H1 (cell line): ENCODE measurements at regions not wholly inside any gene's neighbourhood (a gene's known extent, or its start where the extent isn't known, plus 50 kb on each side); places are given as distances from the start of the nearest gene placed in this dataset.

Experiments used
- CTCF ChIA-PET: fragments of 300-600 bp; sonication (Branson Sonifier 250); formaldehyde crosslinking; loops from one replicate; lab custom pipeline; 2021; ENCODE audit not compliant: partially characterized antibody; lab: Charles Lee
- POLR2A ChIA-PET: fragments of 300-600 bp; sonication (Branson Sonifier 250); formaldehyde crosslinking; loops from one replicate; lab custom pipeline; 2021; ENCODE audit warnings: inconsistent platforms; ENCODE audit not compliant: partially characterized antibody; lab: Charles Lee
- DNase-seq, 2 experiments: peaks; one replicate each; pipeline versions ENCODE4 v3.0.0 to v3.0.0-alpha.2; 2010 to 2022; ENCODE audit warnings: low spot score in 2 of 2, low read depth in 1 of 2, mixed read lengths in 1 of 2
- FAIRE-seq: peaks from 2 replicates; lab custom pipeline; 2011; peaks lifted over from hg19 to GRCh38; lab: Jason Lieb, UNC
- H2AFZ ChIP-seq: 2 replicates; pipeline ENCODE4 v1.8.1; 2012; ENCODE audit warnings: low read length, inconsistent platforms
- H2AK5ac ChIP-seq: 2 replicates; pipeline ENCODE4 v1.6.1; 2013; ENCODE audit warnings: low read depth, low read length
- H2BK120ac ChIP-seq: replicated peaks from 2 replicates; pipeline ENCODE3; 2013; ENCODE audit warnings: low read depth, low read length, inconsistent platforms
- H2BK12ac ChIP-seq: 2 replicates; pipeline ENCODE4 v1.6.1; 2013; ENCODE audit warnings: low read depth, low read length
- H2BK15ac ChIP-seq: 2 replicates; pipeline ENCODE4 v1.6.1; 2013; ENCODE audit warnings: low read length
- H2BK20ac ChIP-seq: 2 replicates; pipeline ENCODE4 v1.6.1; 2013; ENCODE audit warnings: low read length
- H2BK5ac ChIP-seq: 2 replicates; pipeline ENCODE4 v1.6.1; 2013; ENCODE audit warnings: low read depth, low read length
- H3K14ac ChIP-seq: 2 replicates; pipeline ENCODE4 v1.6.1; 2013; ENCODE audit warnings: inconsistent platforms; ENCODE audit not compliant: insufficient read length
- H3K18ac ChIP-seq: 2 replicates; pipeline ENCODE4 v1.6.1; 2013; ENCODE audit warnings: low read length; ENCODE audit errors: extremely low read depth
- H3K23ac ChIP-seq: 2 replicates; pipeline ENCODE4 v1.6.1; 2013; ENCODE audit warnings: inconsistent platforms; ENCODE audit not compliant: insufficient read length
- H3K23me2 ChIP-seq: 2 replicates; pipeline ENCODE4 v1.6.1; 2013; ENCODE audit warnings: low read depth, low read length
- H3K27ac ChIP-seq: 2 replicates; pipeline ENCODE4 v1.6.1; 2011; ENCODE audit warnings: low read depth, low read length, inconsistent platforms
- H3K27me3 ChIP-seq, 4 experiments: replicated peaks in 1 of 4; 1 replicate in 1 of 4; 2 replicates in 3 of 4; pipeline versions ENCODE4 v1.6.1 to v1.8.1; 2011 to 2013; ENCODE audit warnings: low read length in 3 of 4, mild to moderate bottlenecking in 3 of 4, inconsistent platforms in 2 of 4, mixed read lengths in 2 of 4, moderate library complexity in 1 of 4; ENCODE audit not compliant: control insufficient read depth in 3 of 4, insufficient read depth in 3 of 4; ENCODE audit errors: extremely low read depth in 1 of 4
- H3K36me3 ChIP-seq, 4 experiments: 2 replicates each; pipeline versions ENCODE4 v1.6.1 to v1.8.1; 2011 to 2013; ENCODE audit warnings: mild to moderate bottlenecking in 4 of 4, low read length in 3 of 4, moderate library complexity in 2 of 4, control low read depth in 1 of 4, inconsistent platforms in 1 of 4; ENCODE audit not compliant: insufficient read depth in 4 of 4, control insufficient read depth in 2 of 4
- H3K4ac ChIP-seq: replicated peaks from 2 replicates; pipeline ENCODE3; 2013; ENCODE audit warnings: low read length, low read depth, mixed read lengths, inconsistent platforms; ENCODE audit not compliant: insufficient read length
- H3K4me1 ChIP-seq, 4 experiments: replicated peaks in 1 of 4; 1 replicate in 1 of 4; 2 replicates in 3 of 4; pipeline versions ENCODE4 v1.6.1 to v1.8.1; 2011 to 2013; ENCODE audit warnings: low read length in 3 of 4, inconsistent platforms in 2 of 4, mixed read lengths in 1 of 4; ENCODE audit not compliant: insufficient read depth in 4 of 4, control insufficient read depth in 3 of 4
- H3K4me2 ChIP-seq, 2 experiments: 2 replicates each; pipeline versions ENCODE4 v1.6.1 to v1.8.1; 2011 to 2013; ENCODE audit warnings: low read depth in 2 of 2, low read length in 2 of 2, control low read depth in 1 of 2, inconsistent platforms in 1 of 2, mild to moderate bottlenecking in 1 of 2; ENCODE audit not compliant: insufficient read depth in 1 of 2
- H3K4me3 ChIP-seq, 4 experiments: fragments of 200-600, 300-600 bp in 1 of 4; sonication (generic), shearing (Covaris generic), sonication (Bioruptor Twin) in 1 of 4; 2 replicates each; pipeline versions ENCODE4 v1.5.1 to v1.8.1; 2011 to 2016; ENCODE audit warnings: low read length in 4 of 4, low read depth in 3 of 4, control low read depth in 2 of 4, inconsistent platforms in 2 of 4, mild to moderate bottlenecking in 2 of 4, mixed read lengths in 1 of 4, moderate library complexity in 1 of 4; ENCODE audit not compliant: insufficient read depth in 2 of 4; ENCODE audit errors: extremely low read depth in 1 of 4
- H3K56ac ChIP-seq: replicated peaks from 2 replicates; pipeline ENCODE3; 2013; ENCODE audit warnings: low read depth, mild to moderate bottlenecking, mixed read lengths, low read length, inconsistent platforms; ENCODE audit not compliant: insufficient read length
- H3K79me1 ChIP-seq: 2 replicates; pipeline ENCODE4 v1.6.1; 2013; ENCODE audit warnings: low read depth, low read length, control low read depth
- H3K79me2 ChIP-seq, 2 experiments: 2 replicates each; pipeline versions ENCODE4 v1.6.1 to v1.8.1; 2012 to 2013; ENCODE audit warnings: low read length in 2 of 2, mild to moderate bottlenecking in 2 of 2, inconsistent platforms in 1 of 2; ENCODE audit not compliant: insufficient read depth in 2 of 2, control insufficient read depth in 1 of 2
- H3K9ac ChIP-seq, 4 experiments: replicated peaks in 1 of 4; 1 replicate in 1 of 4; 2 replicates in 3 of 4; pipeline versions ENCODE4 v1.6.1 to v1.8.1; 2011 to 2013; ENCODE audit warnings: low read depth in 3 of 4, low read length in 3 of 4, control low read depth in 2 of 4, mild to moderate bottlenecking in 2 of 4, moderate library complexity in 2 of 4, inconsistent platforms in 1 of 4; ENCODE audit errors: extremely low read depth in 1 of 4
- H3K9me3 ChIP-seq, 2 experiments: 2 replicates each; pipeline versions ENCODE4 v1.6.1 to v1.8.1; 2012 to 2013; ENCODE audit warnings: mild to moderate bottlenecking in 2 of 2, moderate library complexity in 2 of 2, control low read depth in 1 of 2, inconsistent platforms in 1 of 2, low read depth in 1 of 2, low read length in 1 of 2, mixed read lengths in 1 of 2; ENCODE audit not compliant: insufficient read depth in 2 of 2
- H4K20me1 ChIP-seq, 2 experiments: replicated peaks in 1 of 2; 2 replicates each; pipeline versions ENCODE3 to v1.8.1; 2011 to 2013; ENCODE audit warnings: inconsistent platforms in 2 of 2, low read length in 2 of 2, mild to moderate bottlenecking in 1 of 2; ENCODE audit not compliant: insufficient read depth in 2 of 2, control insufficient read depth in 1 of 2
- H4K5ac ChIP-seq: 2 replicates; pipeline ENCODE4 v1.6.1; 2013; ENCODE audit warnings: low read length, low read depth, mixed read lengths, inconsistent platforms; ENCODE audit not compliant: insufficient read length
- H4K8ac ChIP-seq: 2 replicates; pipeline ENCODE4 v1.8.0; 2013; ENCODE audit warnings: mild to moderate bottlenecking, moderate library complexity, low read length, inconsistent platforms; ENCODE audit not compliant: insufficient read depth; ENCODE audit errors: extremely low read depth
- H4K91ac ChIP-seq: replicated peaks from 2 replicates; pipeline ENCODE3; 2013; ENCODE audit warnings: low read length, mixed read lengths, inconsistent platforms; ENCODE audit not compliant: insufficient read length
- BCL11A ChIP-seq, 2 experiments: IDR thresholded peaks; one replicate each; pipeline ENCODE4 v1.6.1; 2011; ENCODE audit warnings: low read depth in 2 of 2, low read length in 2 of 2, mild to moderate bottlenecking in 2 of 2
- BRCA1 ChIP-seq: IDR thresholded peaks from 2 replicates; pipeline ENCODE4 v1.6.1; 2012; ENCODE audit warnings: low read depth, low read length, improper control_type of control experiment
- CBX8 ChIP-seq: fragments of 300-800, 300-1000 bp; sonication (generic); IDR thresholded peaks from 2 replicates; pipeline ENCODE4 v1.7.1; 2016; ENCODE audit warnings: low read depth, low read length, borderline replicate concordance
- CEBPB ChIP-seq: IDR thresholded peaks from 2 replicates; pipeline ENCODE4 v1.6.1; 2012; ENCODE audit warnings: low read depth, low read length
- CHD1 ChIP-seq: IDR thresholded peaks from 2 replicates; pipeline ENCODE4 v1.6.1; 2012; ENCODE audit warnings: low read depth, low read length, improper control_type of control experiment
- CREB1 ChIP-seq: IDR thresholded peaks from 2 replicates; pipeline ENCODE4 v1.6.1; 2012; ENCODE audit warnings: inconsistent platforms
- E2F6 ChIP-seq: IDR thresholded peaks from 2 replicates; pipeline ENCODE4 v1.6.1; 2012; ENCODE audit warnings: inconsistent platforms
- HDAC6 ChIP-seq: IDR thresholded peaks from one replicate; pipeline ENCODE4 v1.7.1; 2012; ENCODE audit warnings: low read depth, mild to moderate bottlenecking, inconsistent platforms, low read length, moderate library complexity
- POLR2AphosphoS5 ChIP-seq: IDR thresholded peaks from 2 replicates; pipeline ENCODE4 v1.6.1; 2011; ENCODE audit warnings: low read depth, low read length
- POU5F1 ChIP-seq: IDR thresholded peaks from 2 replicates; pipeline ENCODE4 v1.6.1; 2011; ENCODE audit warnings: low read depth, mild to moderate bottlenecking, low read length, moderate library complexity
- RAD21 ChIP-seq, 2 experiments: IDR thresholded peaks in 1 of 2; conservative IDR thresholded peaks in 1 of 2; 2 replicates each; pipeline ENCODE4 v1.6.1; 2011; ENCODE audit warnings: low read depth in 2 of 2, low read length in 2 of 2, improper control_type of control experiment in 1 of 2, inconsistent platforms in 1 of 2, mild to moderate bottlenecking in 1 of 2, moderate library complexity in 1 of 2
- RNF2 ChIP-seq: fragments of 200-900, 300-1000 bp; sonication (generic); IDR thresholded peaks from 2 replicates; pipeline ENCODE4 v1.7.1; 2016; ENCODE audit warnings: borderline replicate concordance, low read depth, mild to moderate bottlenecking, antibody characterized with exemption, low read length; ENCODE audit not compliant: poor library complexity, severe bottlenecking; ENCODE audit errors: missing control alignments
- SP2 ChIP-seq: IDR thresholded peaks from 2 replicates; pipeline ENCODE4 v1.6.1; 2012; ENCODE audit warnings: mild to moderate bottlenecking, low read length, inconsistent platforms
- SUZ12 ChIP-seq: fragments of 200-600 bp; sonication (generic); IDR thresholded peaks from 2 replicates; pipeline ENCODE4 v1.6.1; 2012; ENCODE audit warnings: mild to moderate bottlenecking, inconsistent platforms, low read length, moderate library complexity, mixed read lengths
- WGBS, 2 experiments: shearing (Covaris generic) in 1 of 2; methylation state at CpG; one replicate each; pipeline versions ENCODE4 v1.1.6 to v1.1.7; 2013 to 2015; ENCODE audit warnings: low lambda C conversion rate in 2 of 2, mixed read lengths in 2 of 2, inconsistent platforms in 1 of 2, low coverage in 1 of 2, missing lambda C conversion rate in 1 of 2; ENCODE audit not compliant: insufficient replicate concordance in 2 of 2, insufficient coverage in 1 of 2, insufficient read length in 1 of 2; ENCODE audit errors: extremely low coverage in 1 of 2, missing lambda C conversion rate in 1 of 2; 5-methylcytosine and 5-hydroxymethylcytosine counted together

GRCh38 chr15:88708655-88709054, 69.8 kb downstream of the ISG20 start:
- Histone ChIP-seq H4K5ac (no peak overlapping the region), H3K79me2 (no peaks in the 10 kb centered on the region), H4K8ac (no peak overlapping the region), H2BK15ac (no peak overlapping the region), H3K4me3 (no peak overlapping the region), H2BK120ac (no peak overlapping the region), H3K23ac (no peak overlapping the region), H2AK5ac (no peak overlapping the region), H4K20me1 (no peaks in the 10 kb centered on the region), H3K18ac (no peak overlapping the region), H4K91ac (no peak overlapping the region), H2AFZ (no peak overlapping the region), H3K27me3 (peaks cover 0 to 28% (median 21%) of the 10 kb centered on the region in 4 experiments; a peak in 6 of 7 replicates), H3K14ac (no peak overlapping the region), H3K4me2 (no peak overlapping the region), H2BK5ac (no peak overlapping the region), H3K4me1 (no peaks in the 10 kb centered on the region; a peak in 1 of 7 replicates), H2BK20ac (no peak overlapping the region), H3K4ac (no peak overlapping the region), H3K27ac (no peak overlapping the region), H3K23me2 (peaks cover 2% of the 10 kb centered on the region; the same call in 1 of the 2 replicates), H3K79me1 (no peaks in the 10 kb centered on the region), H3K9ac (no peak overlapping the region), H3K9me3 (no peaks in the 10 kb centered on the region), H3K56ac (no peak overlapping the region), H3K36me3 (no peaks in the 10 kb centered on the region), H2BK12ac (no peak overlapping the region)
- DNase-seq, result no peak
- ChIA-PET POLR2A (interaction anchor here (0.9 kb wide), 1 partner anchor 60 kb away, joined by 3 read pairs; no protein-coding TSS in a partner anchor), CTCF (interaction anchor here (1.0 to 4.5 kb wide), 5 partner anchors 9 to 125 kb away, joined by 3 to 19 read pairs (median 5); no protein-coding TSS in a partner anchor)
- FAIRE-seq, result no peak
- WGBS, 2 experiments, result 89% methylated on average over 8 of the region's 8 CpGs; no CpG with 5 or more reads in 1 of the 2 experiments
- TF ChIP-seq BCL11A (IDR thresholded peaks at IDR 0.05; ENCODE audit: low read depth in 2 of 2, low read length in 2 of 2) (no peak), RAD21 (IDR thresholded peaks at IDR 0.05 in 1 of 2, conservative IDR thresholded peaks at IDR 0.05 in 1 of 2; ENCODE audit: low read depth in 2 of 2, low read length in 2 of 2) (no peak), SUZ12 (no peak), RNF2 (no peak), E2F6 (no peak), POLR2AphosphoS5 (no peak), CHD1 (no peak), SP2 (no peak), CREB1 (no peak), CEBPB (no peak), BRCA1 (no peak), HDAC6 (no peak), CBX8 (no peak), POU5F1 (no peak)
